Fibroblast of lung (primary cell): ENCODE measurements at regions not wholly inside any gene's neighbourhood (a gene's known extent, or its start where the extent isn't known, plus 50 kb on each side); places are given as distances from the start of the nearest gene placed in this dataset.

ENCODE experiments used
- DNase-seq, 2 donors: peaks; one replicate each; pipeline versions ENCODE4 v3.0.0 to v3.0.0-alpha.2; 2010; ENCODE audit warnings: low read depth in 2 of 2
- H2AFZ ChIP-seq: 2 replicates; pipeline ENCODE4 v1.5.1; 2012; ENCODE audit warnings: low read length, control low read depth, inconsistent platforms
- H3K27ac ChIP-seq: 2 replicates; pipeline ENCODE4 v1.5.1; 2011; ENCODE audit warnings: low read length, control low read depth; ENCODE audit not compliant: insufficient read depth
- H3K27me3 ChIP-seq: 2 replicates; pipeline ENCODE4 v1.5.1; 2011; ENCODE audit warnings: mild to moderate bottlenecking, low read length; ENCODE audit not compliant: control insufficient read depth, insufficient read depth
- H3K36me3 ChIP-seq: 2 replicates; pipeline ENCODE4 v1.5.1; 2011; ENCODE audit warnings: low read length; ENCODE audit not compliant: control insufficient read depth, insufficient read depth
- H3K4me1 ChIP-seq: 2 replicates; pipeline ENCODE4 v1.5.1; 2011; ENCODE audit warnings: low read length; ENCODE audit not compliant: control insufficient read depth, insufficient read depth; ENCODE audit errors: extremely low read depth
- H3K4me2 ChIP-seq: 2 replicates; pipeline ENCODE4 v1.5.1; 2011; ENCODE audit warnings: low read length, control low read depth; ENCODE audit not compliant: insufficient read depth; ENCODE audit errors: extremely low read depth
- H3K4me3 ChIP-seq, 4 experiments: fragments of 200-600 bp in 1 of 4; sonication (generic) in 1 of 4; replicated peaks in 1 of 4; 2 replicates each; pipeline ENCODE4 v1.5.1; 2011 to 2016; ENCODE audit warnings: low read length in 4 of 4, low read depth in 3 of 4, mild to moderate bottlenecking in 3 of 4, control low read depth in 2 of 4, inconsistent platforms in 1 of 4, mixed read lengths in 1 of 4; ENCODE audit not compliant: insufficient read depth in 1 of 4; ENCODE audit errors: control extremely low read depth in 1 of 4
- H3K79me2 ChIP-seq: 2 replicates; pipeline ENCODE4 v1.5.1; 2012; ENCODE audit warnings: mild to moderate bottlenecking, low read length, inconsistent platforms; ENCODE audit not compliant: control insufficient read depth, insufficient read depth
- H3K9ac ChIP-seq: 2 replicates; pipeline ENCODE4 v1.5.1; 2011; ENCODE audit warnings: mild to moderate bottlenecking, low read length, control low read depth; ENCODE audit not compliant: insufficient read depth
- H3K9me3 ChIP-seq: 2 replicates; pipeline ENCODE4 v1.5.1; 2012; ENCODE audit warnings: low read depth, low read length; ENCODE audit not compliant: control insufficient read depth, insufficient read depth
- H4K20me1 ChIP-seq: 2 replicates; pipeline ENCODE4 v1.5.1; 2011; ENCODE audit warnings: low read length; ENCODE audit not compliant: control insufficient read depth, insufficient read depth; ENCODE audit errors: extremely low read depth
- EZH2 ChIP-seq: IDR thresholded peaks from 2 replicates; pipeline ENCODE4 v1.5.1; 2012; ENCODE audit warnings: low read length, control low read depth, mild to moderate bottlenecking; ENCODE audit errors: missing control alignments
- TF ChIP-seq, protein P1 (sequence below), 2 donors: IDR thresholded peaks in 1 of 2; conservative IDR thresholded peaks in 1 of 2; 1 replicate in 1 of 2; 2 replicates in 1 of 2; pipeline ENCODE4 v1.5.1; 2011 to 2012; ENCODE audit warnings: low read length in 2 of 2, control low read depth in 1 of 2, inconsistent platforms in 1 of 2, low read depth in 1 of 2, mild to moderate bottlenecking in 1 of 2

DNA sequence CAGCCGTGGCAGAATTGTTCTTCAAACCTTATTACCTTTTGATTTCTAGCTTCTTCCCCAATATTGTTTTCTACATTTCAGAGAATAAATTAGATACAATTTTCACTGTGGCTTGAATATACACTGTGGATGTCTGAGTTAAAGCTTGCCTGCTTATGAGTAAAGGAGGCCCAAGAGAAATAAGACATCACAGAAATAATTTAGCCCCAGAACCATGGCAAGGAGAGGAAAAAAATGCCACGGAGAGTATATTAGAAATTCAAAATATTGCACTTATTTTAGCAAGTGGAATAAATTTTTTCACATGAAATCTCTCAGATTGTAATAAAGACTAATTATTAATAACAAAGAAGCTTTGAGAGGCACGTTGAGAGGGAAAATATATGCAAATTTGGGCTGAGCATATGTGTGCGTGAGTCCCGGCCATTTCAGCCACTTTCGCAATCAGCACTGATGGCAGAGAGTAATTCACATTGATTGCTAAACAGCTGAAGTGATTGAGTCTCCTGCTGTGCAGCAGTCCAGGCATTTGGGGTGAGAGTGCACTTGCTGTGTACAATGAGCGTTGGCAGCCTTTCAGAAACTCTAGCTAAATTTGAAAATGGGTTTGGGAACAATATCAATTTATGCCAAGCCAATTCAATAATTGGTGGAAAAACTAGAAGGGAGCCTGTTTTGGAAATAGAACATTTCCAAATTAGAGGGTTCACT, 596.0 kb downstream of the EPM2A start:
- Histone ChIP-seq H4K20me1 (no peaks in the 10 kb centered on the region), H3K4me2 (no peak overlapping the region), H3K4me3 (no peak overlapping the region), H3K27ac (no peak overlapping the region), H3K9ac (no peak overlapping the region), H3K79me2 (no peaks in the 10 kb centered on the region), H3K36me3 (no peaks in the 10 kb centered on the region), H3K9me3 (no peaks in the 10 kb centered on the region), H2AFZ (no peak overlapping the region), H3K27me3 (no peaks in the 10 kb centered on the region), H3K4me1 (no peaks in the 10 kb centered on the region)
- DNase-seq: peak; percentile 5 to 91
- TF ChIP-seq, protein P1, sequence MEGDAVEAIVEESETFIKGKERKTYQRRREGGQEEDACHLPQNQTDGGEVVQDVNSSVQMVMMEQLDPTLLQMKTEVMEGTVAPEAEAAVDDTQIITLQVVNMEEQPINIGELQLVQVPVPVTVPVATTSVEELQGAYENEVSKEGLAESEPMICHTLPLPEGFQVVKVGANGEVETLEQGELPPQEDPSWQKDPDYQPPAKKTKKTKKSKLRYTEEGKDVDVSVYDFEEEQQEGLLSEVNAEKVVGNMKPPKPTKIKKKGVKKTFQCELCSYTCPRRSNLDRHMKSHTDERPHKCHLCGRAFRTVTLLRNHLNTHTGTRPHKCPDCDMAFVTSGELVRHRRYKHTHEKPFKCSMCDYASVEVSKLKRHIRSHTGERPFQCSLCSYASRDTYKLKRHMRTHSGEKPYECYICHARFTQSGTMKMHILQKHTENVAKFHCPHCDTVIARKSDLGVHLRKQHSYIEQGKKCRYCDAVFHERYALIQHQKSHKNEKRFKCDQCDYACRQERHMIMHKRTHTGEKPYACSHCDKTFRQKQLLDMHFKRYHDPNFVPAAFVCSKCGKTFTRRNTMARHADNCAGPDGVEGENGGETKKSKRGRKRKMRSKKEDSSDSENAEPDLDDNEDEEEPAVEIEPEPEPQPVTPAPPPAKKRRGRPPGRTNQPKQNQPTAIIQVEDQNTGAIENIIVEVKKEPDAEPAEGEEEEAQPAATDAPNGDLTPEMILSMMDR (conservative IDR thresholded peaks at IDR 0.05 in 1 of 2, IDR thresholded peaks at IDR 0.05 in 1 of 2; ENCODE audit: low read depth in 1 of 2, low read length in 2 of 2): no peak
- no peak for TF ChIP-seq EZH2

DNA sequence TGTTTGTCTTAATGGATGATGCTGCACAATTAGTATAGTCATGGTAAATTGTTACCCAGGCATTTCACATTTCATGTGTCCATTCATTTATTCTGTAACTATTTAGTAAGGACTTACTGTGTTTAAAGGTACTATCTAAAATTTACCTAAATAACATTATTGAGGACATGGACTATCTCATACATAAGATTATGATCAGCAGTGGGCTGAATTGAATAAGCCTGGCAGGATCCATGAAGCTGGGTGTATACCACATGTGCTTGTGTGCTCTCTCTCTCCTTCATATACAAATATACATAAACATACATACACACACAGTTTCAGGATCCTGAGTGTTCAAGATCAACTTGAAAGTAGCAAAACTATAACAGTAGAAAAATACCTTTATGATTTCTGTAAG, 595.4 kb downstream of the EPM2A start:
- Histone ChIP-seq H3K9ac (no peak overlapping the region), H3K27me3 (no peaks in the 10 kb centered on the region), H3K79me2 (no peaks in the 10 kb centered on the region), H3K27ac (no peak overlapping the region), H3K9me3 (no peaks in the 10 kb centered on the region), H2AFZ (no peak overlapping the region), H3K36me3 (no peaks in the 10 kb centered on the region), H3K4me2 (no peak overlapping the region), H4K20me1 (no peaks in the 10 kb centered on the region), H3K4me3 (no peak overlapping the region), H3K4me1 (no peaks in the 10 kb centered on the region)
- DNase-seq: no peak
- no peak for TF ChIP-seq EZH2
- TF ChIP-seq, protein P1 (conservative IDR thresholded peaks at IDR 0.05 in 1 of 2, IDR thresholded peaks at IDR 0.05 in 1 of 2; ENCODE audit: low read depth in 1 of 2, low read length in 2 of 2): no peak

- DNase-seq: peak in 1 of 2 donors; percentile 10
- H3K27ac ChIP-seq: no peak overlapping the region
- no peak for TF ChIP-seq EZH2
- TF ChIP-seq, protein P1 (conservative IDR thresholded peaks at IDR 0.05 in 1 of 2, IDR thresholded peaks at IDR 0.05 in 1 of 2; ENCODE audit: low read depth in 1 of 2, low read length in 2 of 2): no peak
These were observed 593.7 kb downstream of the EPM2A start for GRCh38 chr6:145141572-145141971.

More at GRCh38 chr6:145141572-145141971, 593.7 kb downstream of the EPM2A start:
- no peak overlapping the region for H3K4me3 ChIP-seq
- no peaks in the 10 kb centered on the region for H3K79me2 ChIP-seq
- H3K9ac ChIP-seq: no peak overlapping the region
- H3K4me1 ChIP-seq: no peaks in the 10 kb centered on the region
- H3K4me2 ChIP-seq: no peak overlapping the region
- H3K9me3 ChIP-seq: no peaks in the 10 kb centered on the region
- H4K20me1 ChIP-seq: no peaks in the 10 kb centered on the region
- H3K36me3 ChIP-seq: no peaks in the 10 kb centered on the region
- H3K27me3 ChIP-seq: no peaks in the 10 kb centered on the region
- H2AFZ ChIP-seq: no peak overlapping the region
